IgD-negative memory B cell (primary cell): ENCODE measurements at regions not wholly inside any gene's neighbourhood (a gene's known extent, or its start where the extent isn't known, plus 50 kb on each side); places are given as distances from the start of the nearest gene placed in this dataset.

Experiments used
- H3K27ac Mint-ChIP-seq, 3 donors: one replicate each; pipeline ENCODE4 v1.8.0; 2020 to 2022; ENCODE audit warnings: mild to moderate bottlenecking in 3 of 3, mixed read lengths in 3 of 3, moderate library complexity in 1 of 3
- H3K27me3 Mint-ChIP-seq: one replicate; pipeline ENCODE4 v1.8.0; 2021; ENCODE audit warnings: mixed read lengths
- H3K36me3 Mint-ChIP-seq: one replicate; pipeline ENCODE4 v1.8.0; 2020; ENCODE audit warnings: mild to moderate bottlenecking, mixed read lengths
- H3K4me1 Mint-ChIP-seq, 3 donors: one replicate each; pipeline ENCODE4 v1.8.0; 2020 to 2022; ENCODE audit warnings: mixed read lengths in 3 of 3, mild to moderate bottlenecking in 1 of 3
- H3K4me3 Mint-ChIP-seq, 4 donors: one replicate each; pipeline ENCODE4 v1.8.0; 2020 to 2022; ENCODE audit warnings: mild to moderate bottlenecking in 4 of 4, mixed read lengths in 4 of 4, moderate library complexity in 3 of 4
- H3K9me3 Mint-ChIP-seq, 3 donors: one replicate each; pipeline ENCODE4 v1.8.0; 2020 to 2021; ENCODE audit warnings: mixed read lengths in 3 of 3, mild to moderate bottlenecking in 1 of 3

- Mint-ChIP-seq H3K4me1 (no peaks in the 10 kb centered on the region), H3K4me3 (no peak overlapping the region), H3K27me3 (no peaks in the 10 kb centered on the region), H3K27ac (no peak overlapping the region), H3K36me3 (no peaks in the 10 kb centered on the region), H3K9me3 (peaks cover 2 to 10% (median 3%) of the 10 kb centered on the region in 3 donors)
These were observed 584.6 kb upstream of the KLHL29 start for GRCh38 chr2:22800412-22800811.

GRCh38 chr2:22801071-22801470, 583.9 kb upstream of the KLHL29 start:
- Mint-ChIP-seq H3K4me1 (no peaks in the 10 kb centered on the region), H3K27me3 (no peaks in the 10 kb centered on the region), H3K9me3 (peaks cover 2 to 10% (median 3%) of the 10 kb centered on the region in 3 donors), H3K27ac (no peak overlapping the region), H3K36me3 (no peaks in the 10 kb centered on the region), H3K4me3 (no peak overlapping the region)

GRCh38 chr2:22801970-22802369, 583.0 kb upstream of the KLHL29 start:
- no peak overlapping the region for H3K4me3 Mint-ChIP-seq
- no peaks in the 10 kb centered on the region for H3K36me3 Mint-ChIP-seq
- no peaks in the 10 kb centered on the region for H3K4me1 Mint-ChIP-seq
- H3K27ac Mint-ChIP-seq, result no peak overlapping the region
- no peaks in the 10 kb centered on the region for H3K27me3 Mint-ChIP-seq
- peaks cover 6 to 10% (median 9%) of the 10 kb centered on the region in 3 donors for H3K9me3 Mint-ChIP-seq

- Mint-ChIP-seq H3K4me3 (no peak overlapping the region), H3K9me3 (peaks cover 9 to 20% (median 9%) of the 10 kb centered on the region in 3 donors), H3K27me3 (no peaks in the 10 kb centered on the region), H3K4me1 (no peaks in the 10 kb centered on the region), H3K36me3 (no peaks in the 10 kb centered on the region), H3K27ac (no peak overlapping the region)
These were observed 577.1 kb upstream of the KLHL29 start for GRCh38 chr2:22807872-22808271.

- Mint-ChIP-seq H3K4me3 (no peak overlapping the region), H3K36me3 (no peaks in the 10 kb centered on the region), H3K27ac (no peak overlapping the region), H3K9me3 (peaks cover 8 to 10% (median 10%) of the 10 kb centered on the region in 3 donors), H3K27me3 (no peaks in the 10 kb centered on the region), H3K4me1 (no peaks in the 10 kb centered on the region)
These were observed 574.4 kb upstream of the KLHL29 start for GRCh38 chr2:22810602-22811001.

- Mint-ChIP-seq H3K36me3 (no peaks in the 10 kb centered on the region), H3K4me1 (no peaks in the 10 kb centered on the region), H3K9me3 (peaks cover 4 to 10% (median 4%) of the 10 kb centered on the region in 3 donors), H3K27me3 (no peaks in the 10 kb centered on the region), H3K27ac (no peak overlapping the region), H3K4me3 (no peak overlapping the region)
These were observed 572.8 kb upstream of the KLHL29 start for GRCh38 chr2:22812065-22812680.

- H3K36me3 Mint-ChIP-seq, result no peaks in the 10 kb centered on the region
- no peaks in the 10 kb centered on the region for H3K4me1 Mint-ChIP-seq
- H3K27me3 Mint-ChIP-seq, result no peaks in the 10 kb centered on the region
- H3K4me3 Mint-ChIP-seq, result peak overlapping the region in 1 of 4 donors; percentile 67
- peaks cover 0 to 6% (median 3%) of the 10 kb centered on the region in 3 donors for H3K9me3 Mint-ChIP-seq
- H3K27ac Mint-ChIP-seq, result no peak overlapping the region
These were observed 567.8 kb upstream of the KLHL29 start for GRCh38 chr2:22817197-22817596.

GRCh38 chr2:22821458-22821857, 563.5 kb upstream of the KLHL29 start:
- no peaks in the 10 kb centered on the region for H3K4me1 Mint-ChIP-seq

GRCh38 chr2:22822835-22823234, 562.1 kb upstream of the KLHL29 start:
- H3K4me1 Mint-ChIP-seq, result no peaks in the 10 kb centered on the region
- no peak overlapping the region for H3K27ac Mint-ChIP-seq
- no peak overlapping the region for H3K4me3 Mint-ChIP-seq
- H3K27me3 Mint-ChIP-seq, result no peaks in the 10 kb centered on the region
- H3K36me3 Mint-ChIP-seq, result no peaks in the 10 kb centered on the region
- H3K9me3 Mint-ChIP-seq, result peaks cover 1 to 3% (median 3%) of the 10 kb centered on the region in 3 donors

More at GRCh38 chr2:22821458-22821857, 563.5 kb upstream of the KLHL29 start:
- Mint-ChIP-seq H3K4me3 (no peak overlapping the region), H3K36me3 (no peaks in the 10 kb centered on the region), H3K27ac (no peak overlapping the region), H3K9me3 (peaks cover 1 to 3% (median 3%) of the 10 kb centered on the region in 3 donors), H3K27me3 (no peaks in the 10 kb centered on the region)

- Mint-ChIP-seq H3K27ac (no peak overlapping the region), H3K9me3 (peaks cover 1 to 8% (median 4%) of the 10 kb centered on the region in 3 donors), H3K4me3 (no peak overlapping the region), H3K36me3 (no peaks in the 10 kb centered on the region), H3K27me3 (no peaks in the 10 kb centered on the region), H3K4me1 (no peaks in the 10 kb centered on the region)
These were observed 560.4 kb upstream of the KLHL29 start for GRCh38 chr2:22824618-22825017.

GRCh38 chr2:22826703-22827102, 558.3 kb upstream of the KLHL29 start:
- H3K27ac Mint-ChIP-seq, result no peak overlapping the region
- peaks cover 5 to 9% (median 8%) of the 10 kb centered on the region in 3 donors for H3K9me3 Mint-ChIP-seq
- H3K27me3 Mint-ChIP-seq, result no peaks in the 10 kb centered on the region
- peaks cover 1% of the 10 kb centered on the region for H3K36me3 Mint-ChIP-seq
- H3K4me1 Mint-ChIP-seq, result no peaks in the 10 kb centered on the region
- no peak overlapping the region for H3K4me3 Mint-ChIP-seq

GRCh38 chr2:22829791-22830190, 555.2 kb upstream of the KLHL29 start:
- Mint-ChIP-seq H3K27me3 (no peaks in the 10 kb centered on the region), H3K27ac (no peak overlapping the region), H3K4me1 (no peaks in the 10 kb centered on the region), H3K4me3 (no peak overlapping the region), H3K36me3 (peaks cover 1% of the 10 kb centered on the region), H3K9me3 (peaks cover 8 to 9% (median 9%) of the 10 kb centered on the region in 3 donors)

- Mint-ChIP-seq H3K9me3 (peaks cover 8 to 9% (median 8%) of the 10 kb centered on the region in 3 donors), H3K27me3 (no peaks in the 10 kb centered on the region), H3K36me3 (peaks cover 1% of the 10 kb centered on the region), H3K4me3 (no peak overlapping the region), H3K27ac (no peak overlapping the region), H3K4me1 (no peaks in the 10 kb centered on the region)
These were observed 552.8 kb upstream of the KLHL29 start for GRCh38 chr2:22832196-22832595.

- no peaks in the 10 kb centered on the region for H3K36me3 Mint-ChIP-seq
- H3K27me3 Mint-ChIP-seq, result no peaks in the 10 kb centered on the region
- H3K27ac Mint-ChIP-seq, result no peak overlapping the region
- no peaks in the 10 kb centered on the region for H3K4me1 Mint-ChIP-seq
- no peak overlapping the region for H3K4me3 Mint-ChIP-seq
- H3K9me3 Mint-ChIP-seq, result peaks cover 0 to 11% (median 5%) of the 10 kb centered on the region in 3 donors
These were observed 546.5 kb upstream of the KLHL29 start for GRCh38 chr2:22838461-22838860.

GRCh38 chr2:22842205-22842869, 542.6 kb upstream of the KLHL29 start:
- H3K27me3 Mint-ChIP-seq, result no peaks in the 10 kb centered on the region
- H3K36me3 Mint-ChIP-seq, result no peaks in the 10 kb centered on the region
- no peak overlapping the region for H3K27ac Mint-ChIP-seq
- peaks cover 0 to 11% (median 2%) of the 10 kb centered on the region in 3 donors for H3K9me3 Mint-ChIP-seq
- no peaks in the 10 kb centered on the region for H3K4me1 Mint-ChIP-seq
- H3K4me3 Mint-ChIP-seq, result no peak overlapping the region
